Keratinocyte (primary cell): ENCODE measurements at regions not wholly inside any gene's neighbourhood (a gene's known extent, or its start where the extent isn't known, plus 50 kb on each side); places are given as distances from the start of the nearest gene placed in this dataset.

Source experiments
- DNase-seq: peaks from one replicate; pipeline ENCODE4 v3.0.0-alpha.2; 2011; ENCODE audit warnings: low read depth, missing footprints, low spot score
- FAIRE-seq: peaks from 2 replicates; lab custom pipeline; 2011; peaks lifted over from hg19 to GRCh38; lab: Jason Lieb, UNC
- H2AFZ ChIP-seq: 2 replicates; pipeline ENCODE4 v1.6.0; 2012; ENCODE audit warnings: low read length, control low read depth, inconsistent platforms; ENCODE audit not compliant: control insufficient read depth
- H3K27ac ChIP-seq: 2 replicates; pipeline ENCODE4 v1.5.1; 2011; ENCODE audit warnings: low read length; ENCODE audit not compliant: control insufficient read depth, insufficient read depth
- H3K27me3 ChIP-seq: 3 replicates; pipeline ENCODE4 v1.6.0; 2011; ENCODE audit warnings: low read length; ENCODE audit not compliant: control insufficient read depth, insufficient read depth; ENCODE audit errors: extremely low read depth
- H3K36me3 ChIP-seq, 2 experiments: 2 replicates in 1 of 2; 3 replicates in 1 of 2; pipeline ENCODE4 v1.5.1; 2011; ENCODE audit warnings: low read length in 2 of 2, mild to moderate bottlenecking in 1 of 2; ENCODE audit not compliant: control insufficient read depth in 2 of 2, insufficient read depth in 2 of 2; ENCODE audit errors: extremely low read depth in 1 of 2
- H3K4me1 ChIP-seq: 3 replicates; pipeline ENCODE4 v1.5.1; 2011; ENCODE audit warnings: low read length; ENCODE audit not compliant: control insufficient read depth, insufficient read depth; ENCODE audit errors: extremely low read depth
- H3K4me2 ChIP-seq: 3 replicates; pipeline ENCODE4 v1.6.0; 2011; ENCODE audit warnings: low read depth, low read length; ENCODE audit not compliant: control insufficient read depth, insufficient read depth; ENCODE audit errors: extremely low read depth
- H3K4me3 ChIP-seq, 3 experiments: fragments of 200-600 bp in 1 of 3; sonication (generic) in 1 of 3; 2 replicates in 2 of 3; 3 replicates in 1 of 3; pipeline ENCODE4 v1.5.1; 2011 to 2016; ENCODE audit warnings: low read length in 3 of 3, mild to moderate bottlenecking in 3 of 3, control low read depth in 2 of 3, inconsistent platforms in 1 of 3, low read depth in 1 of 3, mixed read lengths in 1 of 3, mixed run types in 1 of 3, moderate library complexity in 1 of 3; ENCODE audit not compliant: control insufficient read depth in 2 of 3, insufficient read depth in 2 of 3; ENCODE audit errors: extremely low read depth in 1 of 3
- H3K79me2 ChIP-seq: 2 replicates; pipeline ENCODE4 v1.6.0; 2012; ENCODE audit warnings: low read length; ENCODE audit not compliant: control insufficient read depth, insufficient read depth
- H3K9ac ChIP-seq: 3 replicates; pipeline ENCODE4 v1.6.0; 2011; ENCODE audit warnings: low read length; ENCODE audit not compliant: control insufficient read depth, insufficient read depth; ENCODE audit errors: extremely low read depth
- H3K9me1 ChIP-seq: 3 replicates; pipeline ENCODE4 v1.6.0; 2011; ENCODE audit warnings: low read length; ENCODE audit not compliant: control insufficient read depth, insufficient read depth; ENCODE audit errors: extremely low read depth
- H3K9me3 ChIP-seq: 2 replicates; pipeline ENCODE4 v1.5.1; 2012; ENCODE audit warnings: low read depth, low read length; ENCODE audit not compliant: control insufficient read depth
- H4K20me1 ChIP-seq: 3 replicates; pipeline ENCODE4 v1.6.0; 2011; ENCODE audit warnings: low read length; ENCODE audit not compliant: control insufficient read depth, insufficient read depth; ENCODE audit errors: extremely low read depth
- CTCF ChIP-seq, 3 experiments: IDR thresholded peaks in 1 of 3; conservative IDR thresholded peaks in 1 of 3; optimal IDR thresholded peaks in 1 of 3; 2 replicates in 2 of 3; 3 replicates in 1 of 3; pipeline versions ENCODE3 to v1.5.1; 2011; ENCODE audit warnings: low read length in 3 of 3, mild to moderate bottlenecking in 3 of 3, moderate library complexity in 2 of 3, control low read depth in 1 of 3, inconsistent platforms in 1 of 3; ENCODE audit not compliant: insufficient read depth in 2 of 3; ENCODE audit errors: extremely low read depth in 1 of 3
- EZH2 ChIP-seq: IDR thresholded peaks from one replicate; pipeline ENCODE4 v1.6.1; 2012; ENCODE audit warnings: inconsistent platforms, mild to moderate bottlenecking, low read length, moderate library complexity
- dilution Hi-C: fragments of 300-500 bp; cut with MboI; formaldehyde crosslinking; loops from one replicate; pipeline ENCODE4 v1.7.0; 2020; ENCODE audit warnings: low sequenced_read_pairs; ENCODE audit not compliant: extremely low pct_ligation_motif_present

- no peak overlapping the region for H2AFZ ChIP-seq
- no peaks in the 10 kb centered on the region for H3K79me2 ChIP-seq
- no peaks in the 10 kb centered on the region for H3K27me3 ChIP-seq
- H3K27ac ChIP-seq, result peak overlapping the region; percentile 29
- no peak overlapping the region for H3K4me3 ChIP-seq
- H3K4me1 ChIP-seq, result peaks cover 63% of the 10 kb centered on the region
- H3K9me3 ChIP-seq, result no peaks in the 10 kb centered on the region
- DNase-seq (no peak), FAIRE-seq (peak; percentile 80)
- peaks cover 0 to 3% of the 10 kb centered on the region in 2 experiments for H3K36me3 ChIP-seq
- TF ChIP-seq CTCF (optimal IDR thresholded peaks at IDR 0.05 in 1 of 3, IDR thresholded peaks at IDR 0.05 in 1 of 3, conservative IDR thresholded peaks at IDR 0.05 in 1 of 3; ENCODE audit: extremely low read depth in 1 of 3, insufficient read depth in 2 of 3, low read length in 3 of 3), result no peak
- no peak for TF ChIP-seq EZH2
- H3K4me2 ChIP-seq, result no peak overlapping the region
- dilution Hi-C loops, result no loop called here
- no peaks in the 10 kb centered on the region for H4K20me1 ChIP-seq
- H3K9me1 ChIP-seq, result no peaks in the 10 kb centered on the region
- no peak overlapping the region for H3K9ac ChIP-seq
These were observed 162.6 kb upstream of the DMRT1 start for GRCh38 chr9:678897-679296.

- Histone ChIP-seq H2AFZ (no peak overlapping the region), H3K79me2 (no peaks in the 10 kb centered on the region), H3K36me3 (peaks cover 0 to 3% of the 10 kb centered on the region in 2 experiments), H3K27ac (no peak overlapping the region), H3K4me3 (no peak overlapping the region), H3K27me3 (no peaks in the 10 kb centered on the region), H3K9me1 (no peaks in the 10 kb centered on the region), H3K4me1 (peaks cover 63% of the 10 kb centered on the region), H4K20me1 (no peaks in the 10 kb centered on the region), H3K9ac (no peak overlapping the region), H3K9me3 (no peaks in the 10 kb centered on the region), H3K4me2 (no peak overlapping the region)
- dilution Hi-C loops, result no loop called here
- TF ChIP-seq CTCF (optimal IDR thresholded peaks at IDR 0.05 in 1 of 3, IDR thresholded peaks at IDR 0.05 in 1 of 3, conservative IDR thresholded peaks at IDR 0.05 in 1 of 3; ENCODE audit: extremely low read depth in 1 of 3, insufficient read depth in 2 of 3, low read length in 3 of 3) (no peak), EZH2 (no peak)
- DNase-seq (no peak), FAIRE-seq (no peak)
These were observed 162.0 kb upstream of the DMRT1 start for GRCh38 chr9:679462-679861.
